Esophagus squamous epithelium (tissue), 5 donors: ENCODE measurements at regions not wholly inside any gene's neighbourhood (a gene's known extent, or its start where the extent isn't known, plus 50 kb on each side); places are given as distances from the start of the nearest gene placed in this dataset.

Experiments used
- DNase-seq: peaks from one replicate; lab custom pipeline; 2025; lab: John Stamatoyannopoulos, UW
- H3K27ac ChIP-seq, 4 donors: fragments of 200-600 bp; sonication (generic); one replicate each; pipeline ENCODE4 v1.5.1; 2016 to 2019; ENCODE audit warnings: mild to moderate bottlenecking in 1 of 4
- H3K27me3 ChIP-seq, 4 donors: fragments of 200-600 bp; sonication (generic); 1 replicate in 3 of 4; 2 replicates in 1 of 4; pipeline versions ENCODE4 v1.5.1 to v1.6.0; 2017 to 2021; ENCODE audit warnings: antibody characterized with exemption in 1 of 4
- H3K36me3 ChIP-seq, 3 donors: fragments of 200-600 bp; sonication (generic); one replicate each; pipeline ENCODE4 v1.5.1; 2016 to 2019
- H3K4me1 ChIP-seq, 3 donors: fragments of 200-600 bp; sonication (generic); one replicate each; pipeline ENCODE4 v1.5.1; 2017 to 2019
- H3K4me3 ChIP-seq, 4 donors: fragments of 200-600 bp; sonication (generic); 1 replicate in 3 of 4; 2 replicates in 1 of 4; pipeline ENCODE4 v1.5.1; 2016 to 2019; ENCODE audit warnings: mild to moderate bottlenecking in 2 of 4, moderate library complexity in 1 of 4
- H3K9me3 ChIP-seq, 3 donors: fragments of 200-600 bp; sonication (generic); one replicate each; pipeline ENCODE4 v1.5.1; 2016 to 2019
- POLR2A ChIP-seq, 4 donors: fragments of 450-650 bp; IDR thresholded peaks; one replicate each; pipeline ENCODE4 v1.6.1; 2017; ENCODE audit warnings: antibody characterized with exemption in 4 of 4, mild to moderate bottlenecking in 4 of 4, moderate library complexity in 3 of 4
- WGBS, 2 donors: methylation state at CpG; one replicate each; pipeline ENCODE4 v1.1.5; 2018; 5-methylcytosine and 5-hydroxymethylcytosine counted together
- intact Hi-C: fragments of 100-400 bp; cut with DNase I; formaldehyde crosslinking; loops from one replicate; pipeline ENCODE4 v1.15.0; 2022
- TF ChIP-seq, protein P1 (sequence below), 6 experiments: fragments of 450-650 bp in 4 of 6; fragments of 200-600 bp in 2 of 6; sonication (generic) in 2 of 6; IDR thresholded peaks; one replicate each; pipeline ENCODE4 v1.5.1; 2016 to 2019; ENCODE audit warnings: antibody characterized with exemption in 6 of 6, mild to moderate bottlenecking in 4 of 6, moderate library complexity in 4 of 6
- donor health status: DM: yes; HTN: yes; CAD: no.

DNA sequence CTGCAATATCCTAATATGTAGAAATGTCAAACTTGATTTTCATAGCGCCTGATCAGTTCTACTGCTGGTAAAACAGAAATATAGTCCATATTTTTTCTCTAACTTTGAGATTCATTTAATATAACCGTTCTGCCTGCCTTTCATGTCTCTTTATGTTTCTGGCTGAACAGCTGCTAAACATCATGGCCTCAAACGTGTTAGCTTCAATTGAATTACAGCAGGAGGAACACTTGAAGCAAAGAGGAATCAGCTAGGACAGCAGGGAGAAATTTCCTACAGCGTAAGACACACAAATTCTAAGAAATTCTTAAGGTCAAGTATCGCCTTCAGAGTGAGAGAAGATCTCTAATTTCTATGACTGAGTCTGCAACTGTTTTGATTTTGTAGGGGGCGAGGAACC, 433.2 kb downstream of the FBXO15 start:
- H3K4me1 ChIP-seq: no peaks in the 10 kb centered on the region
- no peak overlapping the region for H3K27ac ChIP-seq
- DNase-seq: no peak
- peaks cover 0 to 6% (median 0%) of the 10 kb centered on the region in 3 donors for H3K9me3 ChIP-seq
- H3K4me3 ChIP-seq: no peak overlapping the region
- WGBS, 2 donors: 57 to 63% methylated on average over 6 of the region's 6 CpGs
- no peaks in the 10 kb centered on the region for H3K36me3 ChIP-seq
- H3K27me3 ChIP-seq: no peaks in the 10 kb centered on the region
- TF ChIP-seq, protein P1, sequence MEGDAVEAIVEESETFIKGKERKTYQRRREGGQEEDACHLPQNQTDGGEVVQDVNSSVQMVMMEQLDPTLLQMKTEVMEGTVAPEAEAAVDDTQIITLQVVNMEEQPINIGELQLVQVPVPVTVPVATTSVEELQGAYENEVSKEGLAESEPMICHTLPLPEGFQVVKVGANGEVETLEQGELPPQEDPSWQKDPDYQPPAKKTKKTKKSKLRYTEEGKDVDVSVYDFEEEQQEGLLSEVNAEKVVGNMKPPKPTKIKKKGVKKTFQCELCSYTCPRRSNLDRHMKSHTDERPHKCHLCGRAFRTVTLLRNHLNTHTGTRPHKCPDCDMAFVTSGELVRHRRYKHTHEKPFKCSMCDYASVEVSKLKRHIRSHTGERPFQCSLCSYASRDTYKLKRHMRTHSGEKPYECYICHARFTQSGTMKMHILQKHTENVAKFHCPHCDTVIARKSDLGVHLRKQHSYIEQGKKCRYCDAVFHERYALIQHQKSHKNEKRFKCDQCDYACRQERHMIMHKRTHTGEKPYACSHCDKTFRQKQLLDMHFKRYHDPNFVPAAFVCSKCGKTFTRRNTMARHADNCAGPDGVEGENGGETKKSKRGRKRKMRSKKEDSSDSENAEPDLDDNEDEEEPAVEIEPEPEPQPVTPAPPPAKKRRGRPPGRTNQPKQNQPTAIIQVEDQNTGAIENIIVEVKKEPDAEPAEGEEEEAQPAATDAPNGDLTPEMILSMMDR (IDR thresholded peaks at IDR 0.05): no peak
- TF ChIP-seq POLR2A (IDR thresholded peaks at IDR 0.05): no peak
- intact Hi-C loops: no loop called here

DNA sequence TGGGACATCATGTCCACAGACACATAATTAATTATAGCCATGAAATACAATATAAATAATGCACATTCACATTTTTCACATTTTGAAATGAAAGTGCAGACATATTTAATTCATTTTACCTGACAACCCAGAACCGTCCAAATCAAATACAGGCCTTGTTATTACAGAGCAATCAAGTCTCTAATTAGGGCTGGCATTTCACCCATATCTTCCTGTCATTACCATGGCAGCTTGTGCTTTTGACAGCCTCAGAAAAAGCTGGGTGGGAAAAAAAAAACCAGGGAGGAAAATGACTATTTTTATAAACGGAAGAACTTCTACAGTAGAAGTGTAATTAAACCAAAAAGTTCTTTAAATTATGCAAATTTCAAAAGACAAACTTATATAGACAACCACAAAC, 436.4 kb downstream of the FBXO15 start:
- no peak overlapping the region for H3K27ac ChIP-seq
- no peak for DNase-seq
- H3K27me3 ChIP-seq: no peaks in the 10 kb centered on the region
- H3K9me3 ChIP-seq: peaks cover 0 to 10% (median 0%) of the 10 kb centered on the region in 3 donors
- no peaks in the 10 kb centered on the region for H3K4me1 ChIP-seq
- WGBS, 2 donors: 44 to 70% methylated on average over 2 of the region's 2 CpGs
- intact Hi-C loops: no loop called here
- TF ChIP-seq POLR2A (IDR thresholded peaks at IDR 0.05): no peak
- TF ChIP-seq, protein P1 (IDR thresholded peaks at IDR 0.05): no peak
- H3K4me3 ChIP-seq: no peak overlapping the region
- H3K36me3 ChIP-seq: no peaks in the 10 kb centered on the region

DNA sequence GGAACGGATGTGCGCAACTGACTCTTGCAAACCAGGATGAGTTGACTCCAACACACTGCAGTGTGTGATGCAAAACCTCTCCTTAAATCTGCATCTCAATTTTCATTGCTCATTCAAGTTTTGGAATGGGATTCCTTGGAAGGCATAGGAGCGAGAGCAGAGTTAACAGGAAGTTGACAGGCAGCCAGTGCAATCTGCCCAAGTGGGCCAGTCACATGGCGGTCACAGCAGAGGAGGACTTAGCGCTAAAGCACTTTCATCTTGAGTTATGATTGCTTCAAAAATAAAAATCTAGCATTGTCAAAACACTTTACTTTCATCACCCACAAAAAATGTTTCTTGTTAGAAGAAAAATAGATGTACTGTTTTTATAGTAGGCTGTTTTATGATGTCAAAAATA, 439.0 kb downstream of the FBXO15 start:
- no peaks in the 10 kb centered on the region for H3K4me1 ChIP-seq
- no peak for TF ChIP-seq POLR2A (IDR thresholded peaks at IDR 0.05)
- TF ChIP-seq, protein P1 (IDR thresholded peaks at IDR 0.05): no peak
- H3K4me3 ChIP-seq: no peak overlapping the region
- peaks cover 0 to 10% (median 0%) of the 10 kb centered on the region in 3 donors for H3K9me3 ChIP-seq
- intact Hi-C loops: no loop called here
- H3K27ac ChIP-seq: no peak overlapping the region
- DNase-seq: no peak
- 77 to 83% methylated on average over 5 of the region's 5 CpGs for WGBS, 2 donors
- H3K27me3 ChIP-seq: no peaks in the 10 kb centered on the region
- H3K36me3 ChIP-seq: no peaks in the 10 kb centered on the region

DNA sequence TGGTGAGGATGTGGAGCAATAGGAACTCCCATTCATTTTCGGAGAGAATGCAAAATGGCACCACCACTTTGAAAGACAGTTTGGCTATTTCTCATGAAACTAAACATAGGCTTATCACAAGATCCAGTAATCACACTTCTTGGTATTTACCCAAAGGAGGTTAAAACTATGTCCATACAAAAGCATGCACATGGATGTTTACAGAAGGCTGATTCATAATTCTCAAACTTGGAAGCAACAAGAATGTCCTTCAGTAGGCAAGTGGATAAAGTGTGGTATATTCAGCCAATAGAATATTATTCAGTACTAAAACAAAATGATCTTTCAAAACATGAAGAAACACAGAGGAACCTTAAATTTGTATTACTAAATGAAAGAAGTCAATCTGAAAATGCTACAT, 440.6 kb downstream of the FBXO15 start:
- Histone ChIP-seq H3K27me3 (no peaks in the 10 kb centered on the region), H3K4me3 (no peak overlapping the region), H3K36me3 (no peaks in the 10 kb centered on the region), H3K4me1 (no peaks in the 10 kb centered on the region), H3K9me3 (peaks cover 0 to 10% (median 0%) of the 10 kb centered on the region in 3 donors), H3K27ac (no peak overlapping the region)
- intact Hi-C loops: no loop called here
- TF ChIP-seq, protein P1 (IDR thresholded peaks at IDR 0.05): no peak
- no peak for TF ChIP-seq POLR2A (IDR thresholded peaks at IDR 0.05)
- 67 to 68% methylated on average over 1 of the region's 1 CpG for WGBS, 2 donors
- DNase-seq: no peak

DNA sequence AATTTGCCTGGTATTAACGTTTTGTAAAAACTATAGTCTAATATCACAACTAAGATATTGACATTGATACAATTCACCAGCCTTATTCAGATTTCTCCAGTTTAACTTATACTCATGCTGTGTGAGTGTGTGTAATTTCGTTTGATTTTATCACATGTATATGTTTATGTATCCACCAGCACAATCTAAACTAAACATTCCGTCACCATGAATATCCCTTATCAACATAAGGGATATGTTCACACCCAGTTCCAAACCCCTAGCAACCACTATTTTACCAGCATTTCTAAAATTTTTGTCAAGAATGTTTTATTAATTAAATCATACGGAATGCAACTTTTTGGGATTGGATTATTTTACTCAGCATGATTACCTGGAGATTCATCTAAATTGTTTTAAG, 450.3 kb downstream of the FBXO15 start:
- H3K9me3 ChIP-seq: no peaks in the 10 kb centered on the region
- TF ChIP-seq, protein P1 (IDR thresholded peaks at IDR 0.05): no peak
- TF ChIP-seq POLR2A (IDR thresholded peaks at IDR 0.05): no peak
- no peaks in the 10 kb centered on the region for H3K27me3 ChIP-seq
- no peak for DNase-seq
- H3K36me3 ChIP-seq: no peaks in the 10 kb centered on the region
- WGBS, 2 donors: 61 to 65% methylated on average over 4 of the region's 4 CpGs
- H3K27ac ChIP-seq: no peak overlapping the region
- intact Hi-C loops: no loop called here
- no peaks in the 10 kb centered on the region for H3K4me1 ChIP-seq
- H3K4me3 ChIP-seq: no peak overlapping the region
